ENCODE measurements at regions not wholly inside any gene's neighbourhood (a gene's known extent, or its start where the extent isn't known, plus 50 kb on each side); places are given as distances from the start of the nearest gene placed in this dataset.

GRCh38 chr13:64480672-64481071 lies 2749.5 kb downstream of the PCDH9 start:
- Histone ChIP-seq H3K9ac (ENCODE audit: low read depth, low read length) (no peak overlapping the region), H2BK120ac (ENCODE audit: low read depth, low read length) (no peak overlapping the region), H3K14ac (replicated peaks; ENCODE audit: low read depth, low read length) (no peak overlapping the region), H2BK5ac (ENCODE audit: low read depth, low read length, poor library complexity, severe bottlenecking) (no peak overlapping the region), H2AK9ac (replicated peaks; ENCODE audit: low read depth, low read length, poor library complexity) (no peak overlapping the region), H3K4me3 (ENCODE audit: insufficient read depth, low read depth, low read length) (no peak overlapping the region), H3K56ac (ENCODE audit: extremely low read depth, insufficient read depth, low read length) (no peak overlapping the region), H3K9me1 (ENCODE audit: insufficient read depth, low read length) (no peaks in the 10 kb centered on the region), H3K4me2 (ENCODE audit: low read depth, low read length) (no peak overlapping the region), H4K91ac (ENCODE audit: insufficient read depth, low read depth, low read length) (no peak overlapping the region), H2BK20ac (ENCODE audit: low read depth, low read length) (no peak overlapping the region), H4K20me1 (ENCODE audit: insufficient read depth, low read length) (no peaks in the 10 kb centered on the region), H3K9me3 (ENCODE audit: control insufficient read depth, insufficient read depth, low read length) (no peaks in the 10 kb centered on the region), H3K79me1 (ENCODE audit: low read depth in 1 of 2, low read length in 2 of 2) (no peaks in the 10 kb centered on the region), H2AK5ac (ENCODE audit: low read depth, low read length) (no peak overlapping the region), H3K27ac (ENCODE audit: insufficient read depth, low read length) (no peak overlapping the region), H3K18ac (ENCODE audit: low read depth, low read length) (no peak overlapping the region), H3K27me3 (ENCODE audit: control insufficient read depth, insufficient read depth, low read length) (no peaks in the 10 kb centered on the region), H3K4ac (ENCODE audit: low read depth, low read length) (no peak overlapping the region), H4K8ac (ENCODE audit: low read depth in 2 of 2, low read length in 2 of 2) (no peak overlapping the region), H3K4me1 (ENCODE audit: control insufficient read depth, insufficient read depth, low read length) (no peaks in the 10 kb centered on the region), H3K36me3 (ENCODE audit: control insufficient read depth, insufficient read depth, low read length) (no peaks in the 10 kb centered on the region), H3K23ac (ENCODE audit: low read depth, low read length) (no peak overlapping the region), H2BK15ac (ENCODE audit: low read depth, low read length) (no peak overlapping the region), H4K5ac (ENCODE audit: low read depth, low read length) (no peak overlapping the region), H2AFZ (replicated peaks; ENCODE audit: low read length, poor library complexity) (no peak overlapping the region)
- ATAC-seq (ENCODE audit: low read depth) (no peak), DNase-seq (no peak)
- in situ Hi-C loops (cut with MboI; ENCODE audit: low sequenced_read_pairs) (no loop called here), intact Hi-C loops (cut with micrococcal nuclease) (no loop called here), dilution Hi-C loops (cut with HindIII; ENCODE audit: low sequenced_read_pairs, unreplicated experiment) (no loop called here)
- POLR2A ChIA-PET (ENCODE audit: unreplicated experiment), result no interaction called here
- CTCF ChIA-PET, result no interaction called here
- TF ChIP-seq, protein P1, sequence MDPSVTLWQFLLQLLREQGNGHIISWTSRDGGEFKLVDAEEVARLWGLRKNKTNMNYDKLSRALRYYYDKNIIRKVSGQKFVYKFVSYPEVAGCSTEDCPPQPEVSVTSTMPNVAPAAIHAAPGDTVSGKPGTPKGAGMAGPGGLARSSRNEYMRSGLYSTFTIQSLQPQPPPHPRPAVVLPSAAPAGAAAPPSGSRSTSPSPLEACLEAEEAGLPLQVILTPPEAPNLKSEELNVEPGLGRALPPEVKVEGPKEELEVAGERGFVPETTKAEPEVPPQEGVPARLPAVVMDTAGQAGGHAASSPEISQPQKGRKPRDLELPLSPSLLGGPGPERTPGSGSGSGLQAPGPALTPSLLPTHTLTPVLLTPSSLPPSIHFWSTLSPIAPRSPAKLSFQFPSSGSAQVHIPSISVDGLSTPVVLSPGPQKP (IDR thresholded peaks at IDR 0.05; ENCODE audit: borderline replicate concordance, low read depth, low read length), result no peak
- TF ChIP-seq SMC3 (IDR thresholded peaks at IDR 0.05; ENCODE audit: low read depth, low read length) (no peak), POLR2A (IDR thresholded peaks at IDR 0.05; ENCODE audit: low read depth, low read length) (no peak), NFE2L2 (IDR thresholded peaks at IDR 0.05; ENCODE audit: low read depth, low read length) (no peak)
- BruUV-seq (replicated peaks), result no TSS peak
- WGBS, 2 experiments (ENCODE audit: extremely low coverage in 2 of 2, insufficient read length in 1 of 2), result no CpG with 5 or more reads among the region's 1 CpG
